DND-41 (cell line): ENCODE measurements at regions not wholly inside any gene's neighbourhood (a gene's known extent, or its start where the extent isn't known, plus 50 kb on each side); places are given as distances from the start of the nearest gene placed in this dataset.

Experiments used
- CTCF ChIP-seq: IDR thresholded peaks from 2 replicates; pipeline ENCODE4 v1.5.1; 2012; ENCODE audit warnings: borderline replicate concordance, low read length, moderate library complexity, mild to moderate bottlenecking; ENCODE audit not compliant: poor library complexity, severe bottlenecking; ENCODE audit errors: extremely low read depth
- EZH2 ChIP-seq: IDR thresholded peaks from 3 replicates; pipeline ENCODE4 v1.6.1; 2012; ENCODE audit warnings: borderline replicate concordance, low read depth, mild to moderate bottlenecking, moderate library complexity, low read length, inconsistent platforms; ENCODE audit not compliant: severe bottlenecking

- TF ChIP-seq CTCF (no peak), EZH2 (no peak)
Observed at GRCh38 chr13:57899096-57899495, 267.6 kb downstream of the PCDH17 start.
